ENCODE measurements at regions not wholly inside any gene's neighbourhood (a gene's known extent, or its start where the extent isn't known, plus 50 kb on each side); places are given as distances from the start of the nearest gene placed in this dataset.

- H2BK5ac ChIP-seq (ENCODE audit: insufficient read length, low read length) = no peak overlapping the region
- no peak overlapping the region for H2BK15ac ChIP-seq (ENCODE audit: low read depth, low read length)
- no peak overlapping the region for H3K14ac ChIP-seq (ENCODE audit: insufficient read depth, low read length)
- H3K4me2 ChIP-seq (ENCODE audit: insufficient read depth, insufficient read length, low read length) = no peak overlapping the region
- no peak overlapping the region for H3K27ac Mint-ChIP-seq
- peak; percentile 67 for TF ChIP-seq CTCF (conservative IDR thresholded peaks at IDR 0.05)
- H3K36me3 Mint-ChIP-seq (ENCODE audit: insufficient read depth in 1 of 3, low read depth in 3 of 3) = peaks cover 0 to 2% (median 0%) of the 10 kb centered on the region in 3 experiments; a peak in 2 of 7 replicates
- H2BK120ac ChIP-seq (ENCODE audit: low read depth, low read length, poor library complexity, severe bottlenecking) = no peak overlapping the region
- H4K8ac ChIP-seq (replicated peaks; ENCODE audit: insufficient read length, low read depth, low read length) = no peak overlapping the region
- no peak overlapping the region for H2AFZ ChIP-seq (ENCODE audit: low read length)
- no peak overlapping the region for H3T11ph ChIP-seq (ENCODE audit: low read length)
- no peak overlapping the region for H3K4ac ChIP-seq (ENCODE audit: low read depth, low read length)
- no peak overlapping the region for H4K5ac ChIP-seq (ENCODE audit: insufficient read length, low read depth, low read length)
- no peak overlapping the region for H2AK5ac ChIP-seq (ENCODE audit: insufficient read length, low read length)
- H3K9me3 ChIP-seq (ENCODE audit: control insufficient read depth, low read depth, low read length) = no peaks in the 10 kb centered on the region
- H3K9me3 Mint-ChIP-seq = no peaks in the 10 kb centered on the region
- no CpG with 5 or more reads among the region's 8 CpGs for WGBS (ENCODE audit: extremely low coverage, insufficient read length, low lambda C conversion rate)
- no peak for DNase-seq
- no peak overlapping the region for H3K27ac ChIP-seq (ENCODE audit: insufficient read length, low read depth, low read length)
- H3K79me1 ChIP-seq (ENCODE audit: insufficient read depth, low read depth, low read length, poor library complexity, severe bottlenecking) = no peaks in the 10 kb centered on the region
- no peak overlapping the region for H3K9ac ChIP-seq (ENCODE audit: extremely low read depth, insufficient read length, low read length)
- no peak overlapping the region for H2BK12ac ChIP-seq (ENCODE audit: insufficient read length, low read depth, low read length)
- no peaks in the 10 kb centered on the region for H3K27me3 Mint-ChIP-seq (ENCODE audit: low read depth)
- no peak overlapping the region for H3K56ac ChIP-seq (ENCODE audit: insufficient read length, low read depth, low read length)
- peaks cover 8% of the 10 kb centered on the region; the same call in 1 of the 2 replicates for H3K4me1 ChIP-seq (ENCODE audit: insufficient read depth, low read length)
- no peaks in the 10 kb centered on the region for H4K20me1 ChIP-seq (ENCODE audit: control insufficient read depth, insufficient read depth, insufficient read length)
- no peaks in the 10 kb centered on the region for H3K23me2 ChIP-seq (ENCODE audit: insufficient read length, low read depth, low read length, poor library complexity, severe bottlenecking)
- H3K4me3 Mint-ChIP-seq = no peak overlapping the region
- H3K23ac ChIP-seq (ENCODE audit: insufficient read length, low read depth, low read length) = no peak overlapping the region
- no peak overlapping the region for H3K18ac ChIP-seq (ENCODE audit: insufficient read length, low read depth, low read length)
- H2BK20ac ChIP-seq (ENCODE audit: low read depth, low read length, poor library complexity, severe bottlenecking) = no peak overlapping the region
- H3K27me3 ChIP-seq (ENCODE audit: insufficient read depth, low read length) = no peaks in the 10 kb centered on the region
- H3K79me2 ChIP-seq (ENCODE audit: insufficient read depth, low read length) = no peaks in the 10 kb centered on the region
- peaks cover 40 to 48% of the 10 kb centered on the region in 2 experiments for H3K4me1 Mint-ChIP-seq
- no peak overlapping the region for H4K91ac ChIP-seq (ENCODE audit: insufficient read length, low read depth, low read length)
Observed at GRCh38 chr21:35400233-35400939, 351.3 kb upstream of the RUNX1 start.

Data from H9 (cell line).